ENCODE measurements at regions not wholly inside any gene's neighbourhood (a gene's known extent, or its start where the extent isn't known, plus 50 kb on each side); places are given as distances from the start of the nearest gene placed in this dataset.

- TF ChIP-seq CTCF (IDR thresholded peaks at IDR 0.05; ENCODE audit: low read depth, low read length) (no peak), POLR2A (IDR thresholded peaks at IDR 0.05; ENCODE audit: extremely low read depth, insufficient read length) (no peak), MAX (IDR thresholded peaks at IDR 0.05; ENCODE audit: low read depth, low read length) (no peak), MYC (IDR thresholded peaks at IDR 0.05; ENCODE audit: low read depth, low read length) (no peak)
Observed at GRCh38 chr3:177787279-177788041, 590.2 kb upstream of the TBL1XR1 start.
